ENCODE measurements at regions not wholly inside any gene's neighbourhood (a gene's known extent, or its start where the extent isn't known, plus 50 kb on each side); places are given as distances from the start of the nearest gene placed in this dataset.

DNA sequence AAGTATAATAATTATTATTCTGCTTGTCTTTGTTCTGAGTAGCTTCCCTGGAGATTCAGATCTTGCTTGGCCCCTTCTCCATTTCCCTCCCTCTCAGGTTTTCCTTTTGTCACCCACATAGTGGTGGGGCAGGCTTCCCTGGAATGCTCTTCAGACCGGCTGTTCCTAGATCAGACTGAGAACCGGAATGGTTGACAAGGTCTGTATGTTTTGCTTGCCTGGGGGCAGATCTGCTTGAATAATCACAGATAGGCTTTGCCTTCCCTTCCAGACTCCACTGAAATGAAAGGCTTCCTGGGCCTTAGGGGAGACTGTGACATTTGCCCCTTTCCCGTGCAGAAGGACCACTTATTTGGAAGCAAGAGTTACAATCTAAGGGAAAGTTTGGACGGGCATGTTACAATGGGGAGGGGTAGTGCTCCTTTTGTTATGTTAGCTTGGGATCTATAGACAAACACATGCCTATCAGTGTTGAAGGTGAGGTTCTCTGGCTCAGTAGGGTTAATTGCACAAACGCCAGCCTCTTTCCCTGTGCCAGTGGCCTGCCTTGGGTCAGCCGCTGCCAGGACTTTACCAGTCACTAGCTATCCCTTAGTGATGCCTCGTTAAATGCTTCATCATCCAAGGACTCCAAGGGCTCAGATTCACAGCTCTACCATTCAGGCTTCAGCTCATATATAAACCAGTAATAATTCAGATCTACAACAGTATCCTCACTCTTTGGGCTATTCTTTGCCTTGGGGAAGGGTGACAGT lies 178.6 kb downstream of the SNAPC1 start:
- Histone ChIP-seq H3K36me3 (no peaks in the 10 kb centered on the region), H3K4me1 (no peaks in the 10 kb centered on the region), H3K9me3 (no peaks in the 10 kb centered on the region), H3K9ac (ENCODE audit: low read depth in 2 of 2, low read length in 2 of 2) (no peak overlapping the region), H3K4me3 (no peak overlapping the region), H3K27me3 (no peaks in the 10 kb centered on the region), H3K27ac (no peak overlapping the region)
- intact Hi-C loops (cut with DNase I), result no loop called here
- TF ChIP-seq, protein P1, sequence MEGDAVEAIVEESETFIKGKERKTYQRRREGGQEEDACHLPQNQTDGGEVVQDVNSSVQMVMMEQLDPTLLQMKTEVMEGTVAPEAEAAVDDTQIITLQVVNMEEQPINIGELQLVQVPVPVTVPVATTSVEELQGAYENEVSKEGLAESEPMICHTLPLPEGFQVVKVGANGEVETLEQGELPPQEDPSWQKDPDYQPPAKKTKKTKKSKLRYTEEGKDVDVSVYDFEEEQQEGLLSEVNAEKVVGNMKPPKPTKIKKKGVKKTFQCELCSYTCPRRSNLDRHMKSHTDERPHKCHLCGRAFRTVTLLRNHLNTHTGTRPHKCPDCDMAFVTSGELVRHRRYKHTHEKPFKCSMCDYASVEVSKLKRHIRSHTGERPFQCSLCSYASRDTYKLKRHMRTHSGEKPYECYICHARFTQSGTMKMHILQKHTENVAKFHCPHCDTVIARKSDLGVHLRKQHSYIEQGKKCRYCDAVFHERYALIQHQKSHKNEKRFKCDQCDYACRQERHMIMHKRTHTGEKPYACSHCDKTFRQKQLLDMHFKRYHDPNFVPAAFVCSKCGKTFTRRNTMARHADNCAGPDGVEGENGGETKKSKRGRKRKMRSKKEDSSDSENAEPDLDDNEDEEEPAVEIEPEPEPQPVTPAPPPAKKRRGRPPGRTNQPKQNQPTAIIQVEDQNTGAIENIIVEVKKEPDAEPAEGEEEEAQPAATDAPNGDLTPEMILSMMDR (IDR thresholded peaks at IDR 0.05), result no peak
- DNase-seq, result no peak

DNA sequence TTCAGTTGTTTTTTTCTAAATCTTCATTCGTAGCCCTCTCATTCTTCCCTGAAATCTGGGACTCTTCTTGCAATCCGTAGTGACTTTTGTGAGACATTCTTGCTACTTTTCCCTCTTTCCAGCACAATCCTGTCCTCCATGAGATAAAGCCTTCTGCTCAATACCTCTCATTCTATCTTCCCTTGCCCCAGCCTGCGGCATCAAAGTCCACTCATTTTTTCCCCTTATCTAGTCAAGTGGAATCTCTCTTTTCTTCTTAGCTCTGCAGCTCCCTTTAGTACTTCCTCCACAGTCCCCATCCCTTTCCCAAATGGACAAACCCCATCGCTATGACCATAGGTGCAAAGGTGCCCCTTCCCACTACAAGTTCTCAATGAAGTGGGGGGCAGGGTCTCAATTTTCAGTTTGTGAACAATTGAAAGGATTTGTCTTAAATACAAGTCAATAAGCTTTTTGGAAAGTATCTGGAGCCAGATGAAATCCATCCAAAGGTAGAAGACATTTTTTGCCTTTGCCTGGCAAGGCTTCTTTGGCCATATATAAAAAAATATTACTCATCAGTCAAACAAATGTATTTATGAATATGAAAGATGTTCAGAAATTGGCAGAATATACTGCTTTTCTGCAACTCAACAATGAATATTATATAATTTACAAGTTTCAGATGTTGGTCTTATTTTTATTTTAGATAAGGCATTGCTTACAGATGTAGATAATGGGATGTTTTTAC lies 179.4 kb downstream of the SNAPC1 start:
- no peaks in the 10 kb centered on the region for H3K36me3 ChIP-seq
- H3K9me3 ChIP-seq, result no peaks in the 10 kb centered on the region
- no peak overlapping the region for H3K4me3 ChIP-seq
- H3K27me3 ChIP-seq, result no peaks in the 10 kb centered on the region
- no peak overlapping the region for H3K27ac ChIP-seq
- intact Hi-C loops (cut with DNase I), result no loop called here
- TF ChIP-seq, protein P1 (IDR thresholded peaks at IDR 0.05), result no peak
- H3K9ac ChIP-seq (ENCODE audit: low read depth in 2 of 2, low read length in 2 of 2), result no peak overlapping the region
- DNase-seq, result no peak
- H3K4me1 ChIP-seq, result no peaks in the 10 kb centered on the region

DNA sequence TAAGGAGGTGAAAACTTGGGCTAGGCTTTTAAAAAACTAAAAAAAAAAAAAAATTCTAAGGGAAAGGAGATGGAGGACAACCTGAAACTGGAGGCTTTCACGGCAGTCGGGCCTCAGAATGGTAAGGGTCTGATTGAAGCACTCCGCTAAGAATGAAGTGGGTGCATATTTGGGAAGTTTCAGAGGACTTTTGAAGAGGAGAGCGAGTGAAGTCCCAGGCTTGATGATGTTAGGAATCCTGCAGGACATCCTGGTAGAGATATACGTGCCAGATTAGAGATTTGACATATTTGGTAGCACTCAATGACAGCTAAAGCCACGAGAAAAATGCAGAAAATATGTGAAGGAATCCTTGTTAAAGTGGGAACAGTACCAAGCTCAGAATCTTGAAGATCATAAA lies 186.2 kb downstream of the SNAPC1 start:
- TF ChIP-seq, protein P1 (IDR thresholded peaks at IDR 0.05), result no peak
- Histone ChIP-seq H3K4me3 (no peak overlapping the region), H3K9me3 (no peaks in the 10 kb centered on the region), H3K27me3 (no peaks in the 10 kb centered on the region), H3K27ac (no peak overlapping the region), H3K9ac (ENCODE audit: low read depth in 2 of 2, low read length in 2 of 2) (no peak overlapping the region), H3K4me1 (no peaks in the 10 kb centered on the region), H3K36me3 (no peaks in the 10 kb centered on the region)
- no peak for DNase-seq
- intact Hi-C loops (cut with DNase I), result no loop called here

DNA sequence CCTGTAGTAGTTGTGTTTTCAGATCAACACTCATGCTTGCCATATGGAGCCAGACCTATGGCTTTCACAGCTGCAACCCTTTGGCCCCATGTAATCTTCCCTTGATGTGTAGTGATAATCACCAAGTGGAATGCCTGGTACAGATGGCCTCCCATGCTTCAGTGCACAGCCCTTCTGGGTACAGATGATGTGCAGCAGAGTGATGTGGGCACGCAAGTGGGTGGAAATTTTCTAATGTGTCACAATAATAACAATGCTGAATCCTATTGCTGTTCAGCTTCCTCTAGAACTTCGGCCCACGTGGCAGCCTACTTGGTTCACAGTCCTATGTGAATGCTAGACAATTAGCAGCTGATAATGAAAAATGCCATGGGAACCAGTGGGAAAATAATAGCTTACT lies 188.1 kb downstream of the SNAPC1 start:
- Histone ChIP-seq H3K36me3 (no peaks in the 10 kb centered on the region), H3K27ac (no peak overlapping the region), H3K4me3 (no peak overlapping the region), H3K9ac (ENCODE audit: low read depth in 2 of 2, low read length in 2 of 2) (no peak overlapping the region), H3K27me3 (no peaks in the 10 kb centered on the region), H3K4me1 (no peaks in the 10 kb centered on the region), H3K9me3 (no peaks in the 10 kb centered on the region)
- intact Hi-C loops (cut with DNase I), result no loop called here
- no peak for DNase-seq
- TF ChIP-seq, protein P1 (IDR thresholded peaks at IDR 0.05), result no peak

DNA sequence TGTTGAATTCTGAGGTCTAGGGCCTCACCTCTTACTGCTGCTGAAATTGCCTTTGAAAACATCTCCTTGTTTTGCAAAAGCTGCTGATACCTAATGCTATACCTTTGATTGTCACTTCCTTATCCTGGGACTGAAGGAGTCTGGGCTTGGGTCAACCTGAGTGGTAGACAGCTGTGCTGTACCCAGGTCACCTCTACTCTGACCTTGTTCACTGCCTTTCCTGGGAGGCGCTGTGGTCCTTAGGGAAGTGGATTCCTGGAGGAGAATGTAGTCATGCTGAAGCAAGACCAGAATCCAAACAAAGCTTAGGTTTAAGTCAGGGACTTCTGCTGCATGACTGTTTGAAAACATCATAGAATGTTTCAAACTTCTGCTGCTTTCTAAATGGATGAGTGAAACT lies 191.4 kb downstream of the SNAPC1 start:
- Histone ChIP-seq H3K36me3 (no peaks in the 10 kb centered on the region), H3K9ac (ENCODE audit: low read depth in 2 of 2, low read length in 2 of 2) (no peak overlapping the region), H3K4me1 (no peaks in the 10 kb centered on the region), H3K27me3 (no peaks in the 10 kb centered on the region), H3K4me3 (no peak overlapping the region), H3K27ac (no peak overlapping the region), H3K9me3 (no peaks in the 10 kb centered on the region)
- intact Hi-C loops (cut with DNase I), result no loop called here
- TF ChIP-seq, protein P1 (IDR thresholded peaks at IDR 0.05), result no peak
- DNase-seq, result no peak
